Activated naive CD8-positive, alpha-beta T cell (primary cell): ENCODE measurements at regions not wholly inside any gene's neighbourhood (a gene's known extent, or its start where the extent isn't known, plus 50 kb on each side); places are given as distances from the start of the nearest gene placed in this dataset.

Source experiments
- H3K27ac Mint-ChIP-seq: one replicate; pipeline ENCODE4 v1.8.0; 2021; ENCODE audit warnings: mixed read lengths
- H3K27me3 Mint-ChIP-seq: one replicate; pipeline ENCODE4 v1.8.0; 2021; ENCODE audit warnings: mixed read lengths
- H3K36me3 Mint-ChIP-seq: one replicate; pipeline ENCODE4 v1.8.0; 2021; ENCODE audit warnings: mixed read lengths
- H3K4me1 Mint-ChIP-seq: one replicate; pipeline ENCODE4 v1.8.0; 2021; ENCODE audit warnings: low read depth, mixed read lengths
- H3K4me3 Mint-ChIP-seq: one replicate; pipeline ENCODE4 v1.8.0; 2021; ENCODE audit warnings: mild to moderate bottlenecking, mixed read lengths
- H3K9me3 Mint-ChIP-seq: one replicate; pipeline ENCODE4 v1.8.0; 2021; ENCODE audit warnings: low read depth, mixed read lengths

DNA sequence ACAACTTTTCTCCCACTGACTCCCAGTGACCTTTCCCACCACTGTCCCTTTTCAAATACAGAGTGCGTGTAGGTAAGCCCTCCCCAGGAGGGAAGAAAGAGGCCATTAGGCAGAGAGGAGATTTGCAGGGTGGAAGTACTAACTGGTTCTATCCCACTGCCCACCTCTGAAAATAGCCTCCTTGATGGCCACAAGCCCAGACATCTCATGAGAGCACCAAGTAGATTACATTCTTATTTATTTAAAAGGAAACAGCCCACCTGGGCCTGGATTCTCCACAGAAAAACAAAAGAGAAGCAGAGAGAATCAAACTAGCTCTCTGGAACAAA, 445.3 kb downstream of the FOXO1 start:
- Mint-ChIP-seq H3K36me3 (peaks cover 3% of the 10 kb centered on the region), H3K27me3 (no peaks in the 10 kb centered on the region), H3K4me3 (peak overlapping the region; percentile 27), H3K27ac (peak overlapping the region; percentile 87), H3K9me3 (no peaks in the 10 kb centered on the region), H3K4me1 (peaks cover 64% of the 10 kb centered on the region)

DNA sequence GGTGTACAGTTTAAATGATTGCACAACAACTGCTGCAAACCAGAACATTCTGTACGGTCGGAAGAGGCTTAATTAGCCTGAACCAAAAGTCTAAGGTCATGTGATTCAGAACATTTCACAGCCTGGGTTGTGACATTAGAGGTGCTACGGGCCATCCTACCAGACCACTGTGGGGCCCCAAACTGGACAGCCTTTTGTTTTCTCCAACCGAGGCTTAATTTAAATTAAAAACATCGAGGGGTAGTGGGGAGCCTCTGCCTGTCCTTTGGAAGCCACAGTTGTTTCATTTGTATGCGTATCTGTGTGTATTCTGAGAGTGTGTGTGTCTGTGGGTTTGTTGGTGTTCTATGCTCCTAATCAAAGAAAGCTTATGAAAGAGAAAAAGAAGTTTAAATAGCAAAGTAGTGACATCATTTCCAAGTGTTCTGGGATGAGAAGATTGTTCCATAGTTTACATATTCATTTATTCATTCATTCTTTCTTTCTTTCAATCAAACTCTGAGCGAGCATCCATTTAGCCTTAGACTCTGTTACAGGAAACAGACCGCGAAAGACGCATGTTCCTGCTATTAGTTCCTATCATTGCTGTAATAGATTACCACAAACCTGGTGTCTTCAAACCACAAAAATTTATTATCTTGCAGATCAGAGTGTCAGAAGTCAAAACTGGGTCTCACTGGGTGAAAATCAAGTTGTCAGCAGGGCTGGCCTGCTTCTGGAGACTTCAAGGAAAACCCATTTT, 444.8 kb downstream of the FOXO1 start:
- peak overlapping the region; percentile 87 for H3K27ac Mint-ChIP-seq
- peak overlapping the region; percentile 27 for H3K4me3 Mint-ChIP-seq
- H3K36me3 Mint-ChIP-seq: peaks cover 3% of the 10 kb centered on the region
- no peaks in the 10 kb centered on the region for H3K9me3 Mint-ChIP-seq
- H3K27me3 Mint-ChIP-seq: no peaks in the 10 kb centered on the region
- peaks cover 61% of the 10 kb centered on the region for H3K4me1 Mint-ChIP-seq

DNA sequence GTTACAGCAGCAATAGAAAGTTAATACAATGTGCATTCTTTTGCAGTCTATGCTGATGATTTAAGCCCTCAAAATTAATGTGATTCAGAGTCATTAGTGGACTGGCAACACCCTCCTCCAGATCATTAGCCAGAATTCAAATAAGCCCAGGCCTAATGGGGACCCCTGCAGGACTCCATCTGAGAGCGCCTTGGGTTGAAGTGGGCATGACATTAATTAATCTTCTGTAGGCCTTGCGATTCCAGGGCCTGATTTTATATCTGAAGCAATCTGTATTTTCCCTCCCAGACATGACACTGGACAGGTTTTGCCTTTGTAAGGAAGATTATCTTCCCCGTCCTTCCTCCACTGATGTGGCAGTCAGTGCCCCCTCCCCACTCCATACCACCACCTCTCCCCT, 442.9 kb downstream of the FOXO1 start:
- Mint-ChIP-seq H3K4me3 (no peak overlapping the region), H3K27ac (no peak overlapping the region), H3K27me3 (no peaks in the 10 kb centered on the region), H3K9me3 (no peaks in the 10 kb centered on the region), H3K36me3 (peaks cover 3% of the 10 kb centered on the region), H3K4me1 (peaks cover 44% of the 10 kb centered on the region)

- Mint-ChIP-seq H3K9me3 (no peaks in the 10 kb centered on the region), H3K27ac (no peak overlapping the region), H3K27me3 (no peaks in the 10 kb centered on the region), H3K4me3 (no peak overlapping the region), H3K36me3 (peaks cover 2% of the 10 kb centered on the region), H3K4me1 (peaks cover 21% of the 10 kb centered on the region)
Observed at GRCh38 chr13:40228496-40228895, 437.9 kb downstream of the FOXO1 start.

DNA sequence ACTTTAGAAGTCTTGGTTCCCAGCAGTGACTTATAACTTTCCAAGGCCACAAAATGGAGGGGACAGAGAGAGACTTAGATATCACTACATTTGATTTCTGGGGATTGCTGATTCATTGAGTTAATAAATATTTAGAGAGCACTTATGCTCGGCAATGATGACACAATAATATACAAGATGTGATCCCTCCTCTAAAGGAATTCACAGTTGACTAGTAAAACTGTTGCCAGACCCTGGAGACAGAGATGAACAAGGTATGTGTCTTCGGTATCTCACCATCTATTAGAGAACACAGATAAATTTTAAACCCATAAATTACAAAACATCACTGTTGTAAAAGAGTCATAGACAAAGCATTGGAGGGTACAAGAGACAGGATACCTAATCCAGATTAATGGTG, 437.5 kb downstream of the FOXO1 start:
- H3K4me3 Mint-ChIP-seq: no peak overlapping the region
- peaks cover 2% of the 10 kb centered on the region for H3K36me3 Mint-ChIP-seq
- H3K27me3 Mint-ChIP-seq: no peaks in the 10 kb centered on the region
- H3K27ac Mint-ChIP-seq: no peak overlapping the region
- H3K4me1 Mint-ChIP-seq: peaks cover 19% of the 10 kb centered on the region
- no peaks in the 10 kb centered on the region for H3K9me3 Mint-ChIP-seq

DNA sequence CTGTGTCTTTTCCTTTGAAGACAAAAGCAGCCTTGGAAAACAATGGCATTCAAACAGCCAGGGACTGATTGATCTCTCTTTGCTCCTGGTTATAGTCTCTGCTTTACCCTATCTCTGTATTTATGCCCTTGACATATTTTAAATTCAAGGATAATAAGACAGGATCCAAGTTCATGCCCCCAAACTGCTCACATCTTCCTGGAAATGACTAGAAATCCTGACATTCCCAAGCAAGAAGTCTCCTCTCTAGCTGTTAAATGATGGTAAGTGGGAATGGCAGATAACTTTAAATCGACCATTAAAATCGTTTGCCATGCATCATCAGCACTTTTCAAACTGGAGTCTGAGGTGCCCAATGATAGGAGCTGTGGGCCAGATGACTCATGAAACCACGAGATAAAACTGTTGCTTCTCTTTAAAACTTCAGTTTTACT, 435.6 kb downstream of the FOXO1 start:
- Mint-ChIP-seq H3K36me3 (peaks cover 2% of the 10 kb centered on the region), H3K27ac (peak overlapping the region; percentile 23), H3K9me3 (no peaks in the 10 kb centered on the region), H3K4me3 (no peak overlapping the region), H3K27me3 (no peaks in the 10 kb centered on the region), H3K4me1 (peaks cover 19% of the 10 kb centered on the region)

DNA sequence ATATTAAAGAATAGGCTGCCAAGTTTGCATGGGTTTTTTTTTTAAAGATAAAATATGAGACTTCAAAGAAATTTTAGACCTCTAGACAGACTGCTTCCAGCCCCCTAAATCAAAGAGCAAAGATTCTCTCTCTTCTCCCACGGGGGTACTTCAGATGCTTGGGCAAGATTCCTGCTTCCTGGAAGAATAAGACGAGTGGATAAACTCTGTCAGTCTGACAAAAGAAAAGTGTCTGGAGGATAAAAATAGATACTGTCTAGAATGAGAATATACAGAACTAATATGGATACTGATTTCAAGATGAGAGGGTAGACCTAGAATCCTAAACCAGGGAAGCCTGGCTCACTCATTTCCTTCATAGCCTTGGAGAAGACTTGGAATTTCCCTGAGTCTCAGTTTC, 435.1 kb downstream of the FOXO1 start:
- H3K4me1 Mint-ChIP-seq: peaks cover 19% of the 10 kb centered on the region
- H3K27me3 Mint-ChIP-seq: no peaks in the 10 kb centered on the region
- no peaks in the 10 kb centered on the region for H3K9me3 Mint-ChIP-seq
- H3K36me3 Mint-ChIP-seq: peaks cover 2% of the 10 kb centered on the region
- H3K4me3 Mint-ChIP-seq: no peak overlapping the region
- H3K27ac Mint-ChIP-seq: no peak overlapping the region

- no peaks in the 10 kb centered on the region for H3K9me3 Mint-ChIP-seq
- H3K27ac Mint-ChIP-seq: no peak overlapping the region
- no peak overlapping the region for H3K4me3 Mint-ChIP-seq
- peaks cover 19% of the 10 kb centered on the region for H3K4me1 Mint-ChIP-seq
- H3K36me3 Mint-ChIP-seq: peaks cover 2% of the 10 kb centered on the region
- H3K27me3 Mint-ChIP-seq: no peaks in the 10 kb centered on the region
Observed at GRCh38 chr13:40231751-40232150, 434.7 kb downstream of the FOXO1 start.

DNA sequence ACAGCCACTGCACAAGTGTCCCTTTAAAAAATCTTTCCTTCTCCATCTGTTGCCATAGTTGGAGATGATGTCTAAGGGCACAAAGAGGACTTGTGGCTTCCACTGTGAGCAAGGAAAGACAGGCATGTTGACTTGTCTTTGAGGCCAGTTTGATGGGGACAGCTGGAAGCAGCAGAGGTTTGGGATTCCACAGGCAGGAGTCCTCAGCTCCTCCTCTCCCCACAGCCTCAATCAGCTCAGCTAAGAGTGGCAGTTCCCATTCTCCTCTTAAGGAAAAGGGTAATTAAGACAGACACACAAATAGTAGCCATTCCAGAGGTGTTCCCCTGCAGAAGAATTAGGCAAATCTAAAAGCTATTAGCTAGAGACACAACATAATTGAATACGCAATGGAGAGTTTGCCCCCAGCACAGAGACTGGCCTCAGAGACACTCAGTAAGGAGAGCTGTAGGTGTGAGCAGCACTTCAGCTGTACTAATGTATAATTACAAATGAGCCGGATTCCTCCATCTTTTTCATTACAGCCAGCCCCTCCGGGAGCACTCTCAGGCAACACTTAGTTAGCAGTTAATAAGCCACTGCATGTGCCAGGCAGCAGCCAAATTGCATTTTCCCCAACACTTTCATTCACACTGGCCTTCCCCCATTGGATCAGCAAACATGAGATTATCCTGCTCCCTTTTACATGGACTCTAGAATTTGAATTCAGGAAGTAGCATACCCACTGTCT, 434.0 kb downstream of the FOXO1 start:
- Mint-ChIP-seq H3K4me1 (peaks cover 19% of the 10 kb centered on the region), H3K36me3 (peaks cover 2% of the 10 kb centered on the region), H3K4me3 (no peak overlapping the region), H3K27ac (no peak overlapping the region), H3K27me3 (no peaks in the 10 kb centered on the region), H3K9me3 (no peaks in the 10 kb centered on the region)

DNA sequence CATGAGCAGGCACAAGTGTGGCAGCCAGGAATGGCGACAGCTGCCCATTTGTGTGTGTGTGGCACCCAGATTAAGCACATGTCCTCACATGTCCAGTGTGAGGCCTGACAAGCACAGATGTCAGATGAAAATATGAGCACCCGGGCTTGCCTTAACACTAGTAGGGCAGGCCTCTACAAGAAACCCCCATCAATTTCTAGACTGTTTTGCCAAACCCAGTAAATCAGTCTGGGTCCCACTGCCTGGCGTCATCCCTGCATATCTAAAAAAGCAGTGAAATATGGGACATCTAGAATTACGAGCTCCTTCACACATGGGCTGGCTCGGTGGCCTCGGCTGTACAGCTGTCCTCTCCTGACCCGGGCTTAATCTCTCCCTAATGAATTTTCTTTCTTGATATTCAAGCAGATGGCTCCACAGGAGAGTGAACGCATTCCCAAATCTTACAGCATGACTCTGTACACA, 432.7 kb downstream of the FOXO1 start:
- Mint-ChIP-seq H3K36me3 (peaks cover 2% of the 10 kb centered on the region), H3K4me1 (peaks cover 19% of the 10 kb centered on the region), H3K9me3 (no peaks in the 10 kb centered on the region), H3K27ac (no peak overlapping the region), H3K4me3 (no peak overlapping the region), H3K27me3 (no peaks in the 10 kb centered on the region)

DNA sequence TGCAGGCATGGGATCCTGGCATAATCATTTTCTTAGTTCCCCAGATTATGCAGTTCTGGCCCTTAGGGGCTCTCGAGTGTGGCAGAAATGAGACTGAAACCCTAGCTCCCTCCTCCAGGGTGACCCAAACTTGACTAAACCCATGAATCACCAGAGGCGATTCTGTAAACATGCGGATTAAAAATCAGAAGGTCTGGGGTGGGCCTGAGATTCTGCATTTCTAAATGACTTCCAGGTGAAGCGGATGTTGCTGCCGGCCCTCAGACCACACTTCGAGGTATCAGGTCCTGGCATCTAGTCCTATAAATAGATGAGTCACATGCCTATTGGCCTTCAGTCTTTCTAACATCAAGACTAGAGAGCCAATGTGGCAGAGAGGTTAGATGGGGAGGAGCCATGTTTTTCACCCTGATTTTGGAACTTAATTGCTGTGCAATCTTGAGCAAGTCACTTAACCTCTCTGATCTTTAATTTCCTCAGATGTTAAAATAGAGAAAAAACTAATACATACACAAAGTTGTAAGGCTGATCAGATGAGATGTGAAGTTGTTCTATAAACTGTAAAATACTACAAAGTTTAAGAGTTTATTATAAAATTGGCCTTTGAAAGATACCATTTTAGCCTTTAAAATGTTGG, 431.2 kb downstream of the FOXO1 start:
- no peaks in the 10 kb centered on the region for H3K27me3 Mint-ChIP-seq
- H3K4me1 Mint-ChIP-seq: peaks cover 14% of the 10 kb centered on the region
- no peak overlapping the region for H3K4me3 Mint-ChIP-seq

DNA sequence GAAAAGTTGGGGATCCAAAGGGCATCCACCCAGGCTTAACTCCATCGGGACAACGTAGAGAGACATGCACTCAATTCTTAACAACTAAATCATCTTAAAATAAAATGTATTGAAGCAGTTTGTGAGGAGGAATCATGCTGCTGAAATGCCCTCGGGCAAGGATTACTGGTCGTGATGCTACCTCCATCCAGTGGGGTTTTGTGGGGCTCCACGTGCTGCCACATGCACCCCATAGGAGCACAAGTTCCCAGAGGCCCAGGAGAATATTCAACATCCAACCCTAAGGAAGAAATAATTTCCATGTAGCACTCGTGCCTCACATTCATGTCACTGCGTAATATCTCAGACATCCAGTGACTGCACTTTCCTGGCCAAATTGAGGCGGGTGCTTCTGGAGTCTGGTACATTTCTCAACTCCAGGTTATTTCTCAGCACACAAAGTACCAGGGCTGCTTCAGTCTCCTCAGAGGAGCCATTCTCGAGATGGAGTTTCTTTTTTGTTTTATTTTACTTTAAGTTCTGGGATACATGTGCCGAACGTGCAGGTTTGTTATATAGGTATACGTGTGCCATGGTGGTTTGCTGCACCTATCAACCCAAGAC, 429.8 kb downstream of the FOXO1 start:
- no peaks in the 10 kb centered on the region for H3K9me3 Mint-ChIP-seq
- H3K36me3 Mint-ChIP-seq: no peaks in the 10 kb centered on the region
- H3K4me1 Mint-ChIP-seq: peaks cover 2% of the 10 kb centered on the region
- no peak overlapping the region for H3K4me3 Mint-ChIP-seq
- no peaks in the 10 kb centered on the region for H3K27me3 Mint-ChIP-seq
- H3K27ac Mint-ChIP-seq: no peak overlapping the region

More for the DNA sequence above, 431.2 kb downstream of the FOXO1 start:
- Mint-ChIP-seq H3K9me3 (no peaks in the 10 kb centered on the region), H3K36me3 (no peaks in the 10 kb centered on the region), H3K27ac (no peak overlapping the region)

GRCh38 chr13:40238761-40239160, 427.7 kb downstream of the FOXO1 start:
- Mint-ChIP-seq H3K9me3 (no peaks in the 10 kb centered on the region), H3K36me3 (no peaks in the 10 kb centered on the region), H3K27me3 (no peaks in the 10 kb centered on the region), H3K4me3 (no peak overlapping the region), H3K27ac (no peak overlapping the region), H3K4me1 (no peaks in the 10 kb centered on the region)

- Mint-ChIP-seq H3K27ac (no peak overlapping the region), H3K27me3 (no peaks in the 10 kb centered on the region), H3K4me3 (no peak overlapping the region), H3K36me3 (no peaks in the 10 kb centered on the region), H3K9me3 (no peaks in the 10 kb centered on the region), H3K4me1 (no peaks in the 10 kb centered on the region)
Observed at GRCh38 chr13:40240293-40240692, 426.1 kb downstream of the FOXO1 start.
